Inferior parietal cortex (tissue), 1 donor: ENCODE measurements at regions not wholly inside any gene's neighbourhood (a gene's known extent, or its start where the extent isn't known, plus 50 kb on each side); places are given as distances from the start of the nearest gene placed in this dataset.
A peak's percentile ranks its signal among the peaks of the same experiment; 100 is the strongest.

Experiments
- DNase-seq: peaks from one replicate; pipeline ENCODE4 v3.0.0-alpha.2; 2016; ENCODE audit errors: extremely low spot score

DNA sequence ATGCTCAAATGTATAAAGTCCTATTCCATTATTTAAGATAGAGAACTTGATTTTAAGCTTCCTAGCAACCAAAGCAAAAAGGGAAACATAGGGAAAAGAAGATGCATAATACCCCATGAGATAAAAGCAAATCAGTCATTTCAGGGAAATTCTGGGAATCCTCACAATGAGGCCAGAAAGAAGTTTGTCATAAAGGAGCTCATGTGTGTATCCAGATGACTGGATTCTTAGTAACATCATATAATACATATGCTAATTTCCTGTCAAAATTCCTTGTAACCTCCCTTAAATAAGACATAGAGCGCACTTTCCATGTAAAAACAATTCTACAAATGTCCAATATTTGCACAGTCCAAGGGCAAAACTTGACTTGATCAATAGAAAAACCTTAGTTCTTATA lies 411.0 kb upstream of the WWC1 start:
- DNase-seq = no peak

DNA sequence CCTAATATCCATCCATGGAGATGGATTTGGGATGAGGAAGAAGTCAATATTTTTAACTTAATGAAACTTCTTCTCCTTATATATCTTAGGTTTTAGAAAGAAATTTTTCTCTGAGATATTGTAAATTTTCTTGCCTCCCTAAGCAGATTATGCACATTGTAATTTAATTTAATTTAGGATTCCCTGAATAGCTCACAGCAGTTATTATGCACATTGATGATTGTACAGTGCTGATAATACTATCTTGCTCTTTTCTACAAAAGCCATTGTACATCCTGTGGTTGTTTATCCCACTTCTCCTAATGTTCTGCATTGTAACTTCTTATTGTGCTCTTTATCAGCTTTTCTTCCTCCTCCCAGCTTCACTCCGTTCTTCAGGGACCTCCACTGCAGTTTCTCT lies 410.4 kb upstream of the WWC1 start:
- no peak for DNase-seq

DNA sequence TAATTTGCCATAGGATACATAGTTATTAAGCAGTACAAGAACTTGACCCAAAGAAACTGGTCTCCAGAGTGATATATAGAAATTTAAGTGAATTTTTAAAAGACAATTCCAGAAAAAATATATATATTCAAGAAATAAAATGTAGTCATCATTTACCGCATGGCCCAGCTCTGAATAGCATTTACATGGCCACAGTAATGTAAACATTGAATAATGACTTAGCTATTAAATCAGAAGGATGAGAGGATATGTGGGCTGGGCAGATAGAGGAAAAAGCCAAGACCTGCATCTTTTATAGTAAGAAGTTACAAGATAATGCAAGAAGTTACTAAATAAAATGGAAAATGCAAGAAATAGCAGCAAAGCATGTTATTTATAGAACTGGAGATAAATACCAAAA lies 405.2 kb upstream of the WWC1 start:
- DNase-seq = no peak

DNA sequence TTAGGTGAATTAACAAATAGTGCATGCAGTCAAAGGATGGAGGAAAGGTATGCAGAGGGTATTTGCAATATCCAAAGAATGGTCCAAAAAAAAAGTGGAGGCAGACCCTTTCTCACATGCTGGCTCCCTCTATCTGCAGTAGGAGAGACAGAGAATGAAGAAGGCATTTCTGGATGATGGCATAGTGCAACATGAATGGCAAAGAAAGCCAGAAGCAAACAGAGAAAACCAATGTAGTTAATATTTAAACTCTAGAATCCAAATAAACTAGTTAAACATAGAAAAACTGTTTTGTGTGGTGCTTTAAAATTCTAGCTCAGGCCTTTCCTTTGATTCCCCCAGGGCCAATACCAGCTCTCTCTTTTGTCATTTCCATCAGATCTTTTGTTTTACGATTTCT lies 403.1 kb upstream of the WWC1 start:
- DNase-seq = no peak

DNA sequence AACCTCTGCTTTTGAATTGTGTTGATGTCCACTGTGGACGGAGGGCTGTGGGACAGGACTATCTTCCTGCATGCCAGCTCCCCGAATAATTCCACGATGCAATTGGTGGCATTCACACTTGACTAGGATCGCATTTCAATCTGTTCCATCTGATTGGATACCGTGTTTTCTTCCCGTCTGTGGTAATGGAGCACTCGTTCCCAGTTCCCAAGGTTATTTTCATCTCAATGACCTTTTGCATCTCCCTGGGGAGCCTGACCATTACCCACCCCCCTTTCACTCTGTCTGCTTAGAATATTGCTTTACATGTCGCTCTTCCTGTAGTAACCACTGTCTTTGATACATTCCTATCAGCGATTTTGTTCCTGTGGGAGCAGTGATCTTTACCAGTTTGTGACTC lies 402.2 kb upstream of the WWC1 start:
- no peak for DNase-seq

DNA sequence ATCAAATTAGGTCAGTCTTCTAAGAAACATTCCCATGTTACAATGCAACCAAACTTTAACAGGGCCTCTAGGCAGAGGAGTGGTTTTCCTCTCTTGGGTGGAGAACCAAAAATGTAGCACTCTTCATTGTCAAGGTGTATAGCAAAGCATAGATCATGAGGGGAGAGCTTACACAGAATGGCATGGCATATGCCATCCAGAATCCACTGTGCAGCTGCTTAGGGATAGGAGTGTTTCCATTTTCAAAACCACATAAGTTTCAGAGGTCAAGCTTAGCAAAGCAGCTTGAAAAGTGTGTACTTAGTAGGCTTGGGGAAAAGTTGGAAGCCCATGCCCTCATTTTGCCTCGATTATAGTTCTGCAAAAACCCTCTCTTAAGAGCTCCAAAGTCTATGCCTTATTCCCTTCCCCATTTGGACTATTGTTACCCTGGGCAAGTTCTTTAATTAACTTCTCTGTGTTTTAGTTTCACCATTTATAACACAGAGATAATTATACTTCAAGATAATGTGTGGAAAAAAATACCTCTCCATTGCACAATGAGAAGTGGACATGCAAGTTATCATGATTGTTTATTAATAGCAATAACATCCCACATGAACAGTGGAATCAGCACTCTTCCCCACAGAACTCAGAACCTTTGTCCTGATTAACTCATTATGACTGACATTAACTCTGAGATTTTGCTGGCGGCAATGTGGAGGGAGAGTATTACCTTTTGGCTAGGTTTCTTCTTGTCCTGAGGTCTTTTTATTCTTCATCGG lies 398.9 kb upstream of the WWC1 start:
- no peak for DNase-seq

DNA sequence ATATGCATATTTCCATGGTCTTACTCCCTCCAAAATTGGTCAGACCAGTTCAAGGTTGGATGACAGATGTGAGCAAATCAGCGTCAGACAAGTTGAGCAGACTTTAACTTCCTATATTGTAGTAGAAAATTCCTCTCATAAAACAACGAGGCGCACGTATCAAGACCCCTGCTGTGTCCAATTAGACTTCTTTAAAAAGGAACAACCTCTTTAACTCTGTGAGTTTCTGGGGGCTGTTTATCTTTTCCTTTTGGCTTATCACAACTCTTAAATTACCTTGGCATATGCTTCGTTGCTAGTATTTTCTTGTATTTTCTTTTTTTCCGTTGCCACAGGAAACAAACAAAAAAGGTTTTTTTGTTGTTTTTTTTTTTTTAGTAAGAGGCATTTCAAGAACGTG lies 398.2 kb upstream of the WWC1 start:
- DNase-seq = no peak

DNA sequence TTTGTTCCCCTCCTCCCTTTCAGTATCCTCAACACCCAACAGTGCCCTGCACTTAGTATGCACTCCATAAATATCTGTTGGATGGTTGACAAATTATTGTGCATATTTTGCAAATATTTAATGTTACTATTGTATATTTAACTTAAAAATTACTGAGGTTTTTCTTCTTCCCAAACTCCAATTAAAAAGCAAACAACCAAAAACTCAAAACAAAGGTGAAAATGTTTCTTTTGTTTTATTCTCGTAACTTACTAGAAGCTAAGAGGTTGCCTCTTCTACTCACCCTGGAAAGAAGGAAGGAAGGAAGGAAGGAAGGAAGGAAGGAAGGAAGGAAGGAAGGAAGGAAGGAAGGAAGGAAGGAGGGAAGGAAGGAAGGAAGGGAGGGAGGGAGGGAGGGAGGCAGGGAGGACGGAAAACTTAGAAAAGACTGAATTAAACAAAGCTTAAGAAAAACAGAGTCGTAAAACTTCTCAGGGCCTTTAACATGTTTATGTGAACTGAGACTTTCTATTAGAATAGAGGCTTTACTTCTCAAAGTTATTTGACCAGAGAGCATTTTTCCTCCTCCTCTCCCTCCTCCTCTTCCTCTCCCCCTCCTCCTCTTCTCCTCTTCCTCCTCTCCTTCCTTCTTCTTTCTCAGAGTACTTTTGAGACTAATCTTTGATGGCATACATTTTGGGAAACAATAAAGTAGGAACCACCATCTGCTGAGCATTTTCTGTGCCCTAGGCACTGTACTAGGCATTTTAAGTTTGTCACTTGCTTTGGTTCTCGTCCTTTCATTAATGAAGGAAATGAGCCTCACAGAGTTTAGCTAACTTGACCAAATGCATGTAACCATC lies 396.6 kb upstream of the WWC1 start:
- DNase-seq = no peak

DNA sequence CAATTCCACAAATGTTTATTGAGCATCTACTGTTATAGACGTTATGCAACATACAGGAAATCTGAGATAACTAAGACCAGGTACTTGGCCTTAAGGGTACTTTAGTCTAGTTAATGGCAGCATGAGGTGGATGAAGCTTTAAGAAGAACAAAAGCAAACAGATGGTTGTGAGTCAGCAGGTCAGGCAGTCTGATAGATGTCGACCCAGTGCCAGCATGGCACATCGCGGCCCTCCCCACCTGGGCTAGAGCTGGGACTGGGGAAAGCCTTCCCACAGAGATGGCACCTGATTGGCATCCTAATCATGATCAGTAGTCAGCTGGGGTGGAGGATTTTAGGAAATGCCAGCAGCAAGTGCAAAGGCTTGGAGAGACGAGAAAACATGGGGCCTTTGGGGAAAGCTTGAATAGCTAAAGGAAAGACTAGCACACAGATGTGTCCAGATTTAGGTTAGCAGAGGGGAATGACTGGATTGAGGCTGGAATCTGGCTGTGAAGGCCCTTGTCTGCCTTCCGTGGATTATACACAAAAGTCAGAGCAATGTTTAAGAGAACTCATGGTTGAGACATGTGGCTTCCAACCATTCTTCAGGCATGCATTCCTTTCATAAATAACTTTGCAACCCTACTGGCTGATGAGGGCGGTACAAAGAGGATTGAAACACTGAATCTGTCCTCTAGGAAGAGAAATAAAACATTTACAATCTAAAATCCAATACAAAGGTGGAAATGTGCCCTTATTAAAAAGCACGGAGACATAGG lies 395.4 kb upstream of the WWC1 start:
- DNase-seq = no peak

DNA sequence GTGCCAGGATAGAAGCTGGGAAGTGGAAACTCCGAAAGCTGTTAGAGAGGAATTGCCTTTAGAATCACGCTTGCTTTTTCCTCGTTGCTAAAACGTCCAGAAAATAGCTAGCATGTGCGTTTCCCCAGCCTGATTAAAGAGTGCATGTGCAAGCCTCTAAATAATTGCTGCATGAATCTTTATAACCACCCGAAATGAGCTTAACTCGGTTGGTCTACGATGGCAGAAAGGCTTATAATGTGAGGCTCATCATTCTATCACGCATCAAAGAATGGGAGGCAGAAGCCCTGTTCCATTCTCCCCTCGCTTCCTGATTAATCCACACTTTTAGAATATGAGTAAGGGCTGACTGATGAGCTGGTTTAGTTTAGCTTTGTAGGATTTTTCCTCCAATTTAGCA lies 394.6 kb upstream of the WWC1 start:
- peak; percentile 28 for DNase-seq

DNA sequence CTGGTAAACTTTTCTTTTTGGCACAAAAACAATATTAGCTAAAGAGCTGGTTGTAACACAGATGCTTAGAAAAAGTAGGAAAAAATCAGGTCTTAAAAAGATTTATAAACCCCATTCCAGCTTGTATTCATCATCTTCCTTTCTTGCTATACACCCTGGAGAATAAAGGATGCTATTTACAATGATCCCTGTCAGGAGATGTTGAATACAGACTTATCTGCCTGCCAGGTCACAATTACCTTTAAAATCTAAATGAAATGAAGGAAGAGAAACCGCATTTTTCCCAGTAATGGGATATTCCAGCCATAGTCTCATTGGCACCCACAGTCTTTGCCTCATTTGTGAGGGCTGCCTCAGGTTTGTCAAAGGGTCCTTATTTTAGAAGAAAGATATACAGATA lies 394.1 kb upstream of the WWC1 start:
- DNase-seq = no peak

DNA sequence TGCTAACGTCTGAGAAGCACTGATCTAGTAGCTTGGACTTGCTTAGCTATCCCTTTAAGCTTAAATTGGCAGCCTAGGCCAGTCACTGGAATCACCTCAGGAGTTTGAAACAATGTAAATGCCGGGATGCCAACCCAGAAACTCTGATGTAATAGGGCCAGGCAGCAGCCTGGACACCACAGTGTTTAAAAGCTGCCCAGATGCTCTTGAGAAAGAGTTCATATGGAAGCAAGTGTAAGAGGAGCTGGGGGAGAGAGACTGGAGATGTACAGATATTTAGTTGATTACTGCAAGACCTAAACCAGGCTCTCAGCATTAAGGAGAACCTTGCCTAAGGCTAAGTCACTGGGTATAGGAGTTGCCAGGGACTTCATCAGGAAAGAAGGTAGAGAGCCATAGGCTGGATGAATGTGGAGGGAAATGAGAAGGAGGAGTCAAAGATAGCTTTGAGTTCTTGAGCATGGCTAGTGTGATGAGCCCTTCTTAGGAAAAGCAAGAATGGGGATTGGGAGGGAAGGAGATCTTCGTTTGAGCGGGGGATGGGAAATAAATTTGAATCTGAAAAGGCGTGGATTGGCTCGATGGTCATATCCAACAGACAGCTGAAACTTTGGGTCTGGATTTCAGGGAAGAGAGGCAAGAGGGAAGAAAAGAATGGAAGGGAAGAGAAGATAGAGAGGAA lies 392.9 kb upstream of the WWC1 start:
- DNase-seq = no peak

DNA sequence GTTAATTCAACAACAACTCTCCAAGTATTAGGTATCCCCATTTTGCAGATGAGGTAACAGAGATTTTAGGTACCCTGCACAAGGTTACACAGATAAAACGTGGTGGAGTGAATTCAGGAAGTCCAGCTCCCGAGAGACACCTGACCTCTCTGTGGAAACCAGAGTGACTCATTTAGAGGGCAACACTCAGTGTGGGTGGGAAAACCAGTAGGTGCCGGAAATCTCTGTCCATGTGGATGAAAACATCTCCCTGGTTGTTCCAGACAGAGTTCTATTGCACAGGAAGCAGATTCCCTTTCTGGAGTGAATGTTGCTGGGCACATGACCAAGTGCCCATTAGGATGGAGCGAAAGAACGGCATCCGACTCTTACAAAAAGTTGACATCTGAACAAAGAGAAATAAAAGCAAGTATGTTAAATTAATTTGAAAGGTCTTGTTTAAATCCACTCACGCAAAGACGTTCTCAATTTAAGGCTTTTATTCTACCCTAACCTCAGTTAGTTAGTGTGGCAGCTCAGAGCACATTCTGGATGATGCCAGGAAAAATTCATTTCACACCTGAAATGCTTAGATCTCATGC lies 391.9 kb upstream of the WWC1 start:
- DNase-seq = no peak

DNA sequence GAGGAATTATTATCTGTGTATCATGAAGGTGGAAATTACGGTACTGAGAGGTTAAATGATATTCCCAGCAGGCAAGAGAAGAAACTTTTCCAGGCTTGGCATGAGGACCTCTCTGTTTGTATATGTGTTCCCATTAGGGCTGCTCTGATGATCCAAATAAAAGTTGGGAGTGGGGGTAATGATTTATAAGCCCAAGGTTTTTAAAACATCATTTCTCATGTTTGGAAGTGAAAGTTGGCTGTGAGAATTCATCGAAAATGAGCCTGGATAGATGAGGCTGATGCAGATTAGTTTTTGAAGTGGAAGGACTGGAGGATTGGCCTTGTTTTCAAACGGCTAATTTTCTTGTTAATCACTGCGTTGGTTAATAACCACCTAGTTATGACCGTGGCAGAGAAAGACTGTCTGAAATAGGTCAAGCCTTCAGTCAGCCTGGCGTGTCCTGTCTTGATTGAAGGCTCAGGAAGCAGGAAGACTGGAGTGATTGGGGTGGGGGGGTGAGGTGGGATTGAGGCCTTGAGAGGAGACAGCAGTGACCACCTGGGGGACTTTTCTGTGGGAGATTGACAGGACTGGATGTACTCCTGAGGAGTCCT lies 391.0 kb upstream of the WWC1 start:
- DNase-seq = no peak

DNA sequence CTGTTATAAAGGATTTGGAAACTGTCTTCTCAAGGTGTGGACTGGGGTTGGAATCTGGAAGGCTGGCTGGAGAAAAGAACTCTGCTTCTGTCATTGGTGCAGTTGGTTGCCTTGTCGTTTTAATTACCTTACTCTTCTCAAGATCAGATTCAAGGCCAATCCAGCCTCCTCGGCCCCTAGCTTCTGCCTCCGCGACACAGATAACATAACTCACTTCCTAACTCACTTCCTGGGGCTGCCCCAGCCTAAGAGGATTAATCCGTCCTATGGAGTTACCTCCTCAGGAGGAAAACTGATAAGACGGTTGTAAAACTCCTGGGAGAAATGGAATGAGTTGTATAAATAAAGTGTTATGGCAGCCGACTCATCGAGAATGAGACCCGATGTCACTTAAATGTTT lies 389.1 kb upstream of the WWC1 start:
- no peak for DNase-seq

DNA sequence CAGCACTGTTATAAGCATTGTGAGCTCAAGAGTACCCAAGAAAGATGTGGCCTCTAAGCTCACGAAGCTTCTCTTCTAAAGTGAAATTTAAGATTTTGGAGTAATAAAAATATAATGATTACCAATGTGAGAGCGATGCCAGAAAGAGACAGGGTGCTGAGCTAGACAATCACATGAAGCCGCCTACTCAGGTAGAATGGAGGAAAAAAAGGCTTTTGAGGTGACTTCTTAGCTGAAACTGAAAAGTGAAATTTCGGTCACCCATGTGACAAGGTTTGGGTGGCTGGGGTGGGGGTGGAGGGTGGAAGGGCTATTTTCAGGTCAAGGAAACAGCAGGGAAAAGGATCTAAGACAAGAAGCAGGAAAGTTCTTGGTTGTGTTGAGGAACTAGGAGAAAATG lies 388.2 kb upstream of the WWC1 start:
- no peak for DNase-seq

DNA sequence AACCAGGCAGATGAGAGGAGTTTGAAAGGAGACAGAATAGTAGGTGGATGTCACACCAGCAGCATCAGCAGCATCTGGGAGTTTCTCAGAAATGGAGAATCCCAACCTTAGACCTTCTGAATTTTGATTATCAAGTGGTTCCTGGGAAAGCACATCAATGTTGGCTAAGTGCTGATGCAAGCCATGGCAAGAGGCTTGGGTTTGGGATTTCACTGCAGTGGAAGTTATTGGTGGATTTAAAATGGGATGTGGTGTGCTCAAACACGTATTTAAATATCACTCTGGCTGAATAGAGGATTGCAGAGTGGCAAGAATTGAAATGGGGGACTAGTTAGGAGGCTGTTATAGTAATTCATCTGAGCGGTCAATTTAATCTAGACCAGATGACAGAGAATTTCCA lies 387.8 kb upstream of the WWC1 start:
- DNase-seq = no peak

DNA sequence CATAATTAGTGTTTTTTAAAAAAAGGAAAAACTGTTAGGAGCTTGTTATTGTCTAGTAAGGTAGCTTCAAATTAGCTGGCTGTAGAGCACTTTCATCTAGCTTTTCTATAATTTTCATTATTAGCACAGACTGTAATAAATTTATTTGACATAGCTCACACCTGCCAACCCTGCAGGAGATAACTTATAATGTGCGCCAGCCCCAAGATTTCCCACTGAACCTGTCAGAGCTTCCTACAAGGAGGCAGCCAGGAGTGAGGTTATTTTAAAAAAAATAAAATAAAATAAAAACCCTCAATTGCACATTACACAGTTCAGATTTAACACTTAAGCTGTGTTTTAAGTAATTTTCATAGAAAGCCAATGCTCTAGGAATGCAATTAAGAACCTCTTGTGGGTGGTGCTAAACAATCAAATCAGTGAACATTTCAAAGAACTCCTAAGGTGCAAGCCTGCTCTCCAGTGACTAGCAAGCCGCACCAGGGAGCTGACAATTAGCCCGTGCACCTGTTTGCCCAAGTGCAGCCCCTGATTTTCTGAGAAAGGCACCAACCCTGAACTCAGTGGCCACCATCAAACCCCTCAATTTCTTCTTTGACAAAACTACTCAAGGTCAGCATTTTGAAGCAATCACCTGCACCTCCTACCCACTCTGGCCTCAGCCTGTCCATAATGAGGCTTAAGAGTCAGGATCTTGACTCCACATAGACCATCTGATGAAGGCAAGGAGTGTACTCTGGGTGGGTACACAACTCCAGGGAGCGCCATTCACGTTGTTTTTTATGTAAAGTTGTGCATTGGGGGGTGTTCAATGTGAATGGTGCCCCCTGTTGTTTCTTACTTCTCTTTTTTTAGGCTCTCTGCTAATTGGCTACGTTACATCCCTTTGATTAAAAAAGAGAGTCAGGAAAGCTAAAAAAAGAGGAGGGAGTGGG lies 385.3 kb upstream of the WWC1 start:
- no peak for DNase-seq

DNA sequence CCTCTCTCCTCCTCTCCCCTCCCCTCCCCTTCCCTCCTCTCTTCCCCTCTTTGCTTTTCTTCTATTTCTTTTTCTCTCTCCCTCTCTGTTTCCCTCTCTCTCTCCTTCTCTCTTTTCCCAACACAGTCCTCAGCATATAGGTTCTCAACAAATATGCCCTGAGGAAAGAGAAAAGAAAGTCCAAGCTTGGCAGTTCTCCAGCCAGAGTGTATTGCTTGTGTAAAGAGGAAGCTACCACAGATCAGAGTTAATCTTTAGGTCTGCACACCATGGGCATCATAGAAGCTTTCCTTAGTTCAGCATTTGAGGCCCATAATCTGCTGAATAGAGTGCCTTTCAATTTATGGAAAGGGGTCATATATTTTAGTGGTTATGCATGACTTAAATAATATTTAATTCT lies 382.8 kb upstream of the WWC1 start:
- no peak for DNase-seq
